ENCODE measurements at regions not wholly inside any gene's neighbourhood (a gene's known extent, or its start where the extent isn't known, plus 50 kb on each side); places are given as distances from the start of the nearest gene placed in this dataset.

- no peak for FAIRE-seq
- no peak for ATAC-seq
- H3K4me3 ChIP-seq = no peak overlapping the region
- ChIA-PET POLR2A (no interaction called here), CTCF (no interaction called here)
- no peak overlapping the region for H3K4me2 ChIP-seq
- H3K27ac ChIP-seq = no peak overlapping the region
- TF ChIP-seq CBX8 (IDR thresholded peaks at IDR 0.05) = no peak
- no peak for TF ChIP-seq CTCF (IDR thresholded peaks at IDR 0.05)
- TF ChIP-seq KDM5A (IDR thresholded peaks at IDR 0.05) = no peak
- H3K4me1 ChIP-seq = no peaks in the 10 kb centered on the region
- H3K9me3 ChIP-seq = no peaks in the 10 kb centered on the region
- DNase-seq (ENCODE audit: low read depth in 1 of 2, low spot score in 1 of 2) = no peak
- 82% methylated on average over 2 of the region's 2 CpGs for WGBS (ENCODE audit: missing lambda C conversion rate)
These were observed 179.3 kb upstream of the PZP start for GRCh38 chr12:9387450-9387849.

GRCh38 chr12:9383585-9383984, 175.4 kb upstream of the PZP start:
- TF ChIP-seq FOXS1 (CRISPR knock-in tag; IDR thresholded peaks at IDR 0.05) (no peak), TFCP2L1 (CRISPR knock-in tag; IDR thresholded peaks at IDR 0.05) (no peak), ZC3H11A (IDR thresholded peaks at IDR 0.05) (no peak), SREBF2 (IDR thresholded peaks at IDR 0.05) (no peak), GATA3 (IDR thresholded peaks at IDR 0.05; ENCODE audit: borderline replicate concordance) (no peak), POLR2A (IDR thresholded peaks at IDR 0.05; ENCODE audit: low read length) (no peak), FOSL2 (IDR thresholded peaks at IDR 0.05) (no peak), FOSL2 (CRISPR knock-in tag; IDR thresholded peaks at IDR 0.05) (no peak), BHLHE40 (IDR thresholded peaks at IDR 0.05; ENCODE audit: low read depth, low read length) (no peak), RCOR1 (IDR thresholded peaks at IDR 0.05; ENCODE audit: low read depth, low read length) (no peak), SMC3 (IDR thresholded peaks at IDR 0.05) (no peak), KDM1A (IDR thresholded peaks at IDR 0.05; ENCODE audit: low read depth) (no peak), EP300 (IDR thresholded peaks at IDR 0.05) (no peak)
- TF ChIP-seq, protein P1, sequence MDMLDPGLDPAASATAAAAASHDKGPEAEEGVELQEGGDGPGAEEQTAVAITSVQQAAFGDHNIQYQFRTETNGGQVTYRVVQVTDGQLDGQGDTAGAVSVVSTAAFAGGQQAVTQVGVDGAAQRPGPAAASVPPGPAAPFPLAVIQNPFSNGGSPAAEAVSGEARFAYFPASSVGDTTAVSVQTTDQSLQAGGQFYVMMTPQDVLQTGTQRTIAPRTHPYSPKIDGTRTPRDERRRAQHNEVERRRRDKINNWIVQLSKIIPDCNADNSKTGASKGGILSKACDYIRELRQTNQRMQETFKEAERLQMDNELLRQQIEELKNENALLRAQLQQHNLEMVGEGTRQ (IDR thresholded peaks at IDR 0.05) = no peak
- TF ChIP-seq, protein P2, sequence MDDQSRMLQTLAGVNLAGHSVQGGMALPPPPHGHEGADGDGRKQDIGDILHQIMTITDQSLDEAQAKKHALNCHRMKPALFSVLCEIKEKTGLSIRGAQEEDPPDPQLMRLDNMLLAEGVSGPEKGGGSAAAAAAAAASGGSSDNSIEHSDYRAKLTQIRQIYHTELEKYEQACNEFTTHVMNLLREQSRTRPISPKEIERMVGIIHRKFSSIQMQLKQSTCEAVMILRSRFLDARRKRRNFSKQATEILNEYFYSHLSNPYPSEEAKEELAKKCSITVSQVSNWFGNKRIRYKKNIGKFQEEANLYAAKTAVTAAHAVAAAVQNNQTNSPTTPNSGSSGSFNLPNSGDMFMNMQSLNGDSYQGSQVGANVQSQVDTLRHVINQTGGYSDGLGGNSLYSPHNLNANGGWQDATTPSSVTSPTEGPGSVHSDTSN (IDR thresholded peaks at IDR 0.05) = no peak
- TF ChIP-seq, protein P3, sequence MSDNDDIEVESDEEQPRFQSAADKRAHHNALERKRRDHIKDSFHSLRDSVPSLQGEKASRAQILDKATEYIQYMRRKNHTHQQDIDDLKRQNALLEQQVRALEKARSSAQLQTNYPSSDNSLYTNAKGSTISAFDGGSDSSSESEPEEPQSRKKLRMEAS (IDR thresholded peaks at IDR 0.05) = no peak
- TF ChIP-seq, protein P4, sequence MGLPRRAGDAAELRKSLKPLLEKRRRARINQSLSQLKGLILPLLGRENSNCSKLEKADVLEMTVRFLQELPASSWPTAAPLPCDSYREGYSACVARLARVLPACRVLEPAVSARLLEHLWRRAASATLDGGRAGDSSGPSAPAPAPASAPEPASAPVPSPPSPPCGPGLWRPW (IDR thresholded peaks at IDR 0.05) = no peak
- TF ChIP-seq, protein P5, sequence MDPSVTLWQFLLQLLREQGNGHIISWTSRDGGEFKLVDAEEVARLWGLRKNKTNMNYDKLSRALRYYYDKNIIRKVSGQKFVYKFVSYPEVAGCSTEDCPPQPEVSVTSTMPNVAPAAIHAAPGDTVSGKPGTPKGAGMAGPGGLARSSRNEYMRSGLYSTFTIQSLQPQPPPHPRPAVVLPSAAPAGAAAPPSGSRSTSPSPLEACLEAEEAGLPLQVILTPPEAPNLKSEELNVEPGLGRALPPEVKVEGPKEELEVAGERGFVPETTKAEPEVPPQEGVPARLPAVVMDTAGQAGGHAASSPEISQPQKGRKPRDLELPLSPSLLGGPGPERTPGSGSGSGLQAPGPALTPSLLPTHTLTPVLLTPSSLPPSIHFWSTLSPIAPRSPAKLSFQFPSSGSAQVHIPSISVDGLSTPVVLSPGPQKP (IDR thresholded peaks at IDR 0.05; ENCODE audit: low read depth, low read length) = no peak
- Histone ChIP-seq H3K27ac (no peak overlapping the region), H3K9me3 (no peaks in the 10 kb centered on the region), H3K4me3 (no peak overlapping the region), H3K4me1 (no peaks in the 10 kb centered on the region), H3K4me2 (no peak overlapping the region)
- WGBS (ENCODE audit: missing lambda C conversion rate) = 16% methylated on average over 4 of the region's 4 CpGs
- DNase-seq (ENCODE audit: low read depth in 1 of 2, low spot score in 1 of 2) (no peak), ATAC-seq (no peak), FAIRE-seq (no peak)
- ChIA-PET POLR2A (no interaction called here), CTCF (no interaction called here)

GRCh38 chr12:9381619-9382018, 173.4 kb upstream of the PZP start:
- no peaks in the 10 kb centered on the region for H3K9me3 ChIP-seq
- FAIRE-seq (no peak), ATAC-seq (no peak), DNase-seq (ENCODE audit: low read depth in 1 of 2, low spot score in 1 of 2) (no peak)
- TF ChIP-seq RFX5 (IDR thresholded peaks at IDR 0.05) (no peak), CEBPB (IDR thresholded peaks at IDR 0.05) (peak; percentile 16 to 56; a peak in 3 of 4 replicates), EHF (CRISPR knock-in tag; IDR thresholded peaks at IDR 0.05) (no peak), ZFP36 (IDR thresholded peaks at IDR 0.05; ENCODE audit: borderline replicate concordance, partially characterized antibody) (no peak)
- no peak overlapping the region for H3K4me2 ChIP-seq
- CTCF ChIA-PET = no interaction called here
- no peaks in the 10 kb centered on the region for H3K4me1 ChIP-seq
- no peak overlapping the region for H3K27ac ChIP-seq
- WGBS (ENCODE audit: missing lambda C conversion rate) = 60% methylated on average over 2 of the region's 2 CpGs
- POLR2A ChIA-PET = no interaction called here
- H3K4me3 ChIP-seq = no peak overlapping the region

Measured in A549 (cell line).